Epidermal melanocyte (primary cell): ENCODE measurements at regions not wholly inside any gene's neighbourhood (a gene's known extent, or its start where the extent isn't known, plus 50 kb on each side); places are given as distances from the start of the nearest gene placed in this dataset.
"Not testable (repeated sequence)": the region's sequence is repeated elsewhere in the genome, so short reads cannot be mapped to it uniquely, and the experiment has no call there.

ENCODE experiments used
- DNase-seq: peaks from one replicate; pipeline ENCODE4 v3.0.0; 2011; ENCODE audit warnings: low spot score; ENCODE audit not compliant: insufficient read length

- no peak for DNase-seq
Observed at GRCh38 chr13:88676016-88676415, 1004.8 kb downstream of the SLITRK5 start.

GRCh38 chr13:88685459-88685858 lies 1014.3 kb downstream of the SLITRK5 start:
- DNase-seq: no peak

- no peak for DNase-seq
Observed at GRCh38 chr13:88701551-88701950, 1030.4 kb downstream of the SLITRK5 start.

GRCh38 chr13:88704600-88705275 lies 1033.6 kb downstream of the SLITRK5 start:
- DNase-seq: no peak

GRCh38 chr13:88707646-88708045 lies 1036.5 kb downstream of the SLITRK5 start:
- no peak for DNase-seq

- DNase-seq: no peak
Observed at GRCh38 chr13:88717946-88718345, 1046.8 kb downstream of the SLITRK5 start.

- no peak for DNase-seq
Observed at GRCh38 chr13:88718781-88719180, 1047.6 kb downstream of the SLITRK5 start.

GRCh38 chr13:88726075-88726474 lies 1054.9 kb downstream of the SLITRK5 start:
- no peak for DNase-seq

GRCh38 chr13:88727236-88727635 lies 1056.1 kb downstream of the SLITRK5 start:
- DNase-seq: not testable (repeated sequence)

GRCh38 chr13:88729605-88730004 lies 1058.4 kb downstream of the SLITRK5 start:
- DNase-seq: no peak

- DNase-seq: no peak
Observed at GRCh38 chr13:88736026-88736425, 1064.9 kb downstream of the SLITRK5 start.

- no peak for DNase-seq
Observed at GRCh38 chr13:88739195-88739594, 1068.0 kb downstream of the SLITRK5 start.

- no peak for DNase-seq
Observed at GRCh38 chr13:88744289-88744688, 1073.1 kb downstream of the SLITRK5 start.

GRCh38 chr13:88745011-88745410 lies 1073.8 kb downstream of the SLITRK5 start:
- no peak for DNase-seq

GRCh38 chr13:88752041-88752440 lies 1080.9 kb downstream of the SLITRK5 start:
- no peak for DNase-seq

GRCh38 chr13:88754141-88754540 lies 1083.0 kb downstream of the SLITRK5 start:
- no peak for DNase-seq

- no peak for DNase-seq
Observed at GRCh38 chr13:88761145-88761544, 1090.0 kb downstream of the SLITRK5 start.

- DNase-seq: no peak
Observed at GRCh38 chr13:88764103-88764502, 1092.9 kb downstream of the SLITRK5 start.

- no peak for DNase-seq
Observed at GRCh38 chr13:88800505-88800904, 1129.3 kb downstream of the SLITRK5 start.

GRCh38 chr13:88801361-88801760 lies 1130.2 kb downstream of the SLITRK5 start:
- DNase-seq: no peak

GRCh38 chr13:88802886-88803285 lies 1131.7 kb downstream of the SLITRK5 start:
- DNase-seq: no peak

- no peak for DNase-seq
Observed at GRCh38 chr13:88806438-88806837, 1135.3 kb downstream of the SLITRK5 start.

GRCh38 chr13:88817560-88817959 lies 1146.4 kb downstream of the SLITRK5 start:
- no peak for DNase-seq

- no peak for DNase-seq
Observed at GRCh38 chr13:88823114-88823513, 1151.9 kb downstream of the SLITRK5 start.
